ENCODE measurements at regions not wholly inside any gene's neighbourhood (a gene's known extent, or its start where the extent isn't known, plus 50 kb on each side); places are given as distances from the start of the nearest gene placed in this dataset.

DNA sequence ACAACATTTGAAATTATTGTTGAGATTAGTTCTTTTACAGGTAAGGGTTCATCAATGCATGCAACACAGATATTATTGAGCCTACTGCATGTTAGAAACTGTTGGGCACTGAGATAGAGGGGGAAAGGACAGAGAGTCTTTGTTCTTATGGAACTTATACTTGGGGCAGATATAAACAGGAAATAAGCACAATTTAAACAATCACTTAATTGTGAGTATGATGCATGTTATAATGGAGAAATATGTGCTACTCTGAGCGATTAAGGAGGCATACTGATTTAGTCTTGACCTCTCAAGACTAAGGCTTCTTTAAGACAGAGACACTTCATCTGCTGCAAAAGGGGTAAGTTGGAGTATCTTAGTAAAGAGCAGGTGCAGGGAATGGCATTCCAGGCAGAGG is 593.3 kb downstream of the CCSER2 start:
- TF ChIP-seq, protein P1, sequence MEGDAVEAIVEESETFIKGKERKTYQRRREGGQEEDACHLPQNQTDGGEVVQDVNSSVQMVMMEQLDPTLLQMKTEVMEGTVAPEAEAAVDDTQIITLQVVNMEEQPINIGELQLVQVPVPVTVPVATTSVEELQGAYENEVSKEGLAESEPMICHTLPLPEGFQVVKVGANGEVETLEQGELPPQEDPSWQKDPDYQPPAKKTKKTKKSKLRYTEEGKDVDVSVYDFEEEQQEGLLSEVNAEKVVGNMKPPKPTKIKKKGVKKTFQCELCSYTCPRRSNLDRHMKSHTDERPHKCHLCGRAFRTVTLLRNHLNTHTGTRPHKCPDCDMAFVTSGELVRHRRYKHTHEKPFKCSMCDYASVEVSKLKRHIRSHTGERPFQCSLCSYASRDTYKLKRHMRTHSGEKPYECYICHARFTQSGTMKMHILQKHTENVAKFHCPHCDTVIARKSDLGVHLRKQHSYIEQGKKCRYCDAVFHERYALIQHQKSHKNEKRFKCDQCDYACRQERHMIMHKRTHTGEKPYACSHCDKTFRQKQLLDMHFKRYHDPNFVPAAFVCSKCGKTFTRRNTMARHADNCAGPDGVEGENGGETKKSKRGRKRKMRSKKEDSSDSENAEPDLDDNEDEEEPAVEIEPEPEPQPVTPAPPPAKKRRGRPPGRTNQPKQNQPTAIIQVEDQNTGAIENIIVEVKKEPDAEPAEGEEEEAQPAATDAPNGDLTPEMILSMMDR (IDR thresholded peaks at IDR 0.05; ENCODE audit: control extremely low read depth, extremely low read depth, low read depth, missing control alignments), result no peak
- CTCF ChIA-PET, result no interaction called here
- POLR2A ChIA-PET, result no interaction called here
- no peak for DNase-seq (ENCODE audit: extremely low spot score)

DNA sequence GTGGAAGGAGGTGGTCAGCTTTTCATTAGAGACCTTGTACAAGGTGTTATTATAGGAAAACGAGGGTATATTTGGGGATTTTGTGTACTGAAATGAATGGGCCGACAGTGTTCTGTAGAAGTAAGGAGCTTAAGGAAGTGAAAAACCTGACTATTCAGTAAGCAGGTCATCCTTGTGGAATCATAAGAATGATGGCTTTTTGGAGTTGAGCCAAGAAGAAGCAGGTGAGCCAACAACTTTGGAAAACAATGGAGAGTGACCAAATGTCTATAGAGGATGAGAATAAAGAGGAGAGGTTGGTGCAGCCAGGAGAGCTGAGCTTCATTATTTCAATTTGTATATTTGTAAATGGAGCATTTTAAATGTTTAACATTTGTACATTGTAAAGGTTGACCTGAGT is 595.7 kb downstream of the CCSER2 start:
- POLR2A ChIA-PET, result no interaction called here
- no peak for DNase-seq (ENCODE audit: extremely low spot score)

DNA sequence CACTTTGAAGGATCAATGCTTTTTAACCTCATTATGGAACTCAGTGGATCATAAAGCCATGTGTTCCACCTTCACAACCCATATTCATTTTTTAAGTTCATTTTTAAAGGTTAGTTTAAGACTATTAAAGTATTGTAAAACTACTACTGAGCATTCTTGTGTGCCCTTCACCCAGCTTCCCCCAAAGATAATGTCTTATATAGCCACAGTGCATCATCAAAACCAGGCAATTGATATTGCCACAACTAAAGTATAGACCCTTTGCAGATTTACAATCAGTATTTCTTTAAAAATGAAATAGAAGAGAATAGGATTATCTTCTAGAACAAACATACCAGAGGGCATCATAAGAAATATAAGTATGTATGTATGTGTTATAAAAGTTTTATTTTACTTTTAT is 597.1 kb downstream of the CCSER2 start:
- no peak for DNase-seq (ENCODE audit: extremely low spot score)
- TF ChIP-seq, protein P1 (IDR thresholded peaks at IDR 0.05; ENCODE audit: control extremely low read depth, extremely low read depth, low read depth, missing control alignments), result no peak
- ChIA-PET CTCF (no interaction called here), POLR2A (no interaction called here)

More for the DNA sequence above, 595.7 kb downstream of the CCSER2 start:
- CTCF ChIA-PET, result no interaction called here
- TF ChIP-seq, protein P1 (IDR thresholded peaks at IDR 0.05; ENCODE audit: control extremely low read depth, extremely low read depth, low read depth, missing control alignments), result no peak

DNA sequence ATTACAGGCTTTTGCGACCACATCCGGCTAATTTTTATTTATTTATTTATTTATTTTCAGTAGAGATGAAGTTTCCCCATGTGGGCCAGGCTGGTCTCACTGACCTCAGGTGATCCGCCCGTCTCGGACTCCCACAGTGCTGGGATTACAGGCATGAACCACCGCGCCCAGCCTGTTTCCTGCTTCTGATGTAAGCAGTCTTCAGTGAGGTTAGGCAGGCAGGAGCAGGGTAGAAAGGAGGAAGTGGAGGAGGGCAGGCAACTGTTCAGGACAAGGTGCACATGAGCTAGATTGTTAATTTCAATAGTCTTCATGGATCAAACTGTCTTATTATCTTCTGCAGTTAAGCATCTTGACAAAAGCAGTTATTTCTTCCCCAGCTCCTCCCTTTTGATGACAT is 605.0 kb downstream of the CCSER2 start:
- no peak for DNase-seq (ENCODE audit: extremely low spot score)
- ChIA-PET POLR2A (no interaction called here), CTCF (interaction anchor here (1.2 to 1.5 kb wide), 2 partner anchors 18 to 1445 kb away, joined by 3 read pairs; no protein-coding TSS in a partner anchor)
- TF ChIP-seq, protein P1 (IDR thresholded peaks at IDR 0.05; ENCODE audit: control extremely low read depth, extremely low read depth, low read depth, missing control alignments), result no peak

DNA sequence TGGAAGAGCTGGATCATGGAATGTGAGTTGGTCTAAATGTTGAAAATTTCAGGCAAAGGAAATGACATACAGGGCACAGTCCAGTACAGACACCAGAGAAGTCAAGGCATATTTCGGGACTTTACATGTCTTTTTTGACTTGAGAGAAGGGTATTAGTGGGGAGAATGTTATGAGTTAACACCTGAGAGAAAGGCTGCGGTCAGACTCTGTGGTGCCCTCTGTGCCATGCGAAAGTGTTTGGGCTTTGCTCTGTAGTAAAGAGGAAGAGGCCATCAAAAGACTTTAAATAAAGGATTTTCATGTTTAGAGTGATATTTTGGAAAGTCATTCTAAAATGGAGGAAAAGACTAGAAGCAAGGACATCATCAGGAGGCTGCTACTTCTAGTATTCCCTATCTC is 607.4 kb downstream of the CCSER2 start:
- ChIA-PET POLR2A (no interaction called here), CTCF (interaction anchor here (1.6 kb wide), 1 partner anchor 28 kb away, joined by 3 read pairs; no protein-coding TSS in a partner anchor)
- TF ChIP-seq, protein P1 (IDR thresholded peaks at IDR 0.05; ENCODE audit: control extremely low read depth, extremely low read depth, low read depth, missing control alignments), result no peak
- no peak for DNase-seq (ENCODE audit: extremely low spot score)

DNA sequence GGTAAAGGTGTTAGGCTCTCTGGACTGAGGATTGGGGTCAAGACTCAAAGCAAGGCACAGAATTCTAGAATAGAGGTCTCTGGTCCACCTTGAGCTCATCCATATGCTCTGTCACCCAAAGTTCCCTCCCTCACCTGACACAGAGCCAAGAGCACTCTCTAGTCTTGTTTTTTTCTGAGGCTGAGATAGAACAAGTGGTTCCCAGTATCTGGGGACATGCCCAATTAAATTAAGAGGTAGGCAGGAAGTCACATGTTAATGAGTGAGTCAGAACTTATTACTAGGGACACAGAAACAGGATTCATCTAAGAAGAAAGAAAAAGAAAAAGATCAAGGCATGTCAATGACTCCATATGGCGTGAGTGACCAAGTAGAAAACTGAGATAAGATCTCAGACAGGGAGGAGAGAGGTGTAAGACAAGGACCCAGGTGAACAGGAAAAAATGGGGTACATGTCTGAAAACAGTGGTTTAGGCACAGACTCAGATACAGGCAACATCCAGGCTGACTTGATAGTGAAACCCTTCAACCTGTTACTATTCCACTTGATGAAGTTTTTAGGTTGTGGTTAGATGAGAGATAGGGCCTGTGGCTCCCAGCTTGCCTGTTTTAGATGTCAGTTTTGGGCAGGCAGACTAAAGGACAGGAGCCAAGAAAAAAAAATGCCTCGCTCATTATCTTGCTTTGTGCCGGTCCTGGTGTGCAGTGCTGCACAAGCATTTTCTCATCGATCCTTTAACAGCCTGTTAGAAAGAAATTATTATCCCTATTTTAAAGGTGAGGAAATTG is 609.9 kb downstream of the CCSER2 start:
- TF ChIP-seq, protein P1 (IDR thresholded peaks at IDR 0.05; ENCODE audit: control extremely low read depth, extremely low read depth, low read depth, missing control alignments), result no peak
- no peak for DNase-seq (ENCODE audit: extremely low spot score)
- ChIA-PET POLR2A (no interaction called here), CTCF (interaction anchor here (1.3 to 1.5 kb wide), 2 partner anchors 8 to 18 kb away, joined by 3 to 4 read pairs; no protein-coding TSS in a partner anchor)

All from GM10248 (cell line).